Ishikawa (cell line): ENCODE measurements at regions not wholly inside any gene's neighbourhood (a gene's known extent, or its start where the extent isn't known, plus 50 kb on each side); places are given as distances from the start of the nearest gene placed in this dataset.

ENCODE experiments used
- CEBPB ChIP-seq: IDR thresholded peaks from 2 replicates; pipeline ENCODE4 v1.6.1; 2012
- CREB1 ChIP-seq: IDR thresholded peaks from 2 replicates; pipeline ENCODE4 v1.6.1; 2012; ENCODE audit warnings: low read depth
- EGR1 ChIP-seq: IDR thresholded peaks from 2 replicates; pipeline ENCODE4 v1.6.1; 2012
- EP300 ChIP-seq: IDR thresholded peaks from 2 replicates; pipeline ENCODE4 v1.6.1; 2012; ENCODE audit warnings: borderline replicate concordance
- FOXM1 ChIP-seq: IDR thresholded peaks from 2 replicates; pipeline ENCODE4 v1.6.1; 2012; ENCODE audit warnings: low read depth, borderline replicate concordance
- MAX ChIP-seq: IDR thresholded peaks from 2 replicates; pipeline ENCODE4 v1.6.1; 2012
- NFIC ChIP-seq: IDR thresholded peaks from 2 replicates; pipeline ENCODE4 v1.6.1; 2012
- RAD21 ChIP-seq: IDR thresholded peaks from 2 replicates; pipeline ENCODE4 v1.6.1; 2012; ENCODE audit warnings: low read depth
- TAF1 ChIP-seq: IDR thresholded peaks from 2 replicates; pipeline ENCODE4 v1.6.1; 2012; ENCODE audit warnings: low read depth, mild to moderate bottlenecking
- TCF12 ChIP-seq: IDR thresholded peaks from 2 replicates; pipeline ENCODE4 v1.6.1; 2012; ENCODE audit warnings: low read depth
- TEAD4 ChIP-seq: IDR thresholded peaks from 2 replicates; pipeline ENCODE4 v1.6.1; 2012
- USF1 ChIP-seq: IDR thresholded peaks from 2 replicates; pipeline ENCODE4 v1.6.1; 2012
- YY1 ChIP-seq: IDR thresholded peaks from 2 replicates; pipeline ENCODE4 v1.6.1; 2012; ENCODE audit warnings: low read depth
- ZBTB7A ChIP-seq: IDR thresholded peaks from 2 replicates; pipeline ENCODE4 v1.6.1; 2012; ENCODE audit warnings: low read depth
- TF ChIP-seq, protein P1 (sequence below): IDR thresholded peaks from 2 replicates; pipeline ENCODE4 v1.6.1; 2012; ENCODE audit warnings: low read depth, mild to moderate bottlenecking

GRCh38 chr2:47654790-47655562 is 84.2 kb upstream of the KCNK12 start:
- no peak for TF ChIP-seq ZBTB7A
- TF ChIP-seq CREB1 = no peak
- no peak for TF ChIP-seq TEAD4
- no peak for TF ChIP-seq MAX
- no peak for TF ChIP-seq NFIC
- no peak for TF ChIP-seq EP300
- TF ChIP-seq, protein P1, sequence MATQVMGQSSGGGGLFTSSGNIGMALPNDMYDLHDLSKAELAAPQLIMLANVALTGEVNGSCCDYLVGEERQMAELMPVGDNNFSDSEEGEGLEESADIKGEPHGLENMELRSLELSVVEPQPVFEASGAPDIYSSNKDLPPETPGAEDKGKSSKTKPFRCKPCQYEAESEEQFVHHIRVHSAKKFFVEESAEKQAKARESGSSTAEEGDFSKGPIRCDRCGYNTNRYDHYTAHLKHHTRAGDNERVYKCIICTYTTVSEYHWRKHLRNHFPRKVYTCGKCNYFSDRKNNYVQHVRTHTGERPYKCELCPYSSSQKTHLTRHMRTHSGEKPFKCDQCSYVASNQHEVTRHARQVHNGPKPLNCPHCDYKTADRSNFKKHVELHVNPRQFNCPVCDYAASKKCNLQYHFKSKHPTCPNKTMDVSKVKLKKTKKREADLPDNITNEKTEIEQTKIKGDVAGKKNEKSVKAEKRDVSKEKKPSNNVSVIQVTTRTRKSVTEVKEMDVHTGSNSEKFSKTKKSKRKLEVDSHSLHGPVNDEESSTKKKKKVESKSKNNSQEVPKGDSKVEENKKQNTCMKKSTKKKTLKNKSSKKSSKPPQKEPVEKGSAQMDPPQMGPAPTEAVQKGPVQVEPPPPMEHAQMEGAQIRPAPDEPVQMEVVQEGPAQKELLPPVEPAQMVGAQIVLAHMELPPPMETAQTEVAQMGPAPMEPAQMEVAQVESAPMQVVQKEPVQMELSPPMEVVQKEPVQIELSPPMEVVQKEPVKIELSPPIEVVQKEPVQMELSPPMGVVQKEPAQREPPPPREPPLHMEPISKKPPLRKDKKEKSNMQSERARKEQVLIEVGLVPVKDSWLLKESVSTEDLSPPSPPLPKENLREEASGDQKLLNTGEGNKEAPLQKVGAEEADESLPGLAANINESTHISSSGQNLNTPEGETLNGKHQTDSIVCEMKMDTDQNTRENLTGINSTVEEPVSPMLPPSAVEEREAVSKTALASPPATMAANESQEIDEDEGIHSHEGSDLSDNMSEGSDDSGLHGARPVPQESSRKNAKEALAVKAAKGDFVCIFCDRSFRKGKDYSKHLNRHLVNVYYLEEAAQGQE = no peak
- no peak for TF ChIP-seq EGR1
- TF ChIP-seq FOXM1 = no peak
- TF ChIP-seq YY1 = no peak
- no peak for TF ChIP-seq TCF12
- no peak for TF ChIP-seq USF1
- TF ChIP-seq RAD21 = no peak

DNA sequence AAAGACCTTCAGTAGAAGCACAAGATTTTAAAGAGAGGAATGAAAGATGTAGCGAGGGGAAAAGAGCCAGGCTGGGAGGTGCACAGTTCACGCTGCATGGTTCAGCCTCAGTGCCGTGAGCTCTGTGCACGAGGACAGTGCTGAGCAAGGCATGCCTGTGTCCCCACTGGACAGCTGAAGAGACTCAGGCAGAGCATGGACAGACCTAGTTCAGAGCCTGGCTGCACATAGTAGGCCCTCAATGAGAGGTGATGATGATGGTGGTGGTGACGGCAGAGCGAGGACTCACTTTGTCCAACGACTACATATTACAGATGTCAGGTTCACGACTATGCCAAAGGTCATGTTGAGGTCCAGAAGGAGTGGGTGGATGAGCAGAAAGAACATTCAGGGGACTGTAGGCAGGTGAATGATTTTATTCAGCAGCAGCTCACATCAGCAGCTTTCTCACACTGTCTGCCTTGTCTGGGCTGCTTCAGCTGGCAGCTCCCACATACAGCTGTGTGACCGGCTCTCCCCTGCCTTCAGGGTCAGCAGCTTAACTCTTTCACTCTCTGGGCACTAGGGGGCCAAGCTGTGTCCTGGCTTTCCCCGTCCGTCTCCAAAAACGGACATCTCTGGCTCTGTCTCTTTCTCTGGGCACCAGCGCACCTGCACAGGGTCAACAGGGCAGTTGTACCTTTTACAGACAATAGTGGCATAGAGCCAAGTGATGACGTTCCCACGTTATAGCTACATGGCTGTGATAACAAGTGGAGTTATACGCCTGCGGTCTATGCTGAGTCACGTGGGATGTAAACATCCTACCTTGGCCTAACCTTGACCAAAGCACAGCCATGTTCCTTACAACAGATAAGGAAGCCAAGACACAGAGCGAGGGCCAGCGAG is 83.4 kb upstream of the KCNK12 start:
- TF ChIP-seq MAX (no peak), EGR1 (no peak), EP300 (no peak), RAD21 (no peak), NFIC (no peak), TAF1 (no peak), TCF12 (no peak), ZBTB7A (no peak), CEBPB (no peak), CREB1 (no peak), TEAD4 (no peak), YY1 (no peak), USF1 (no peak)
- TF ChIP-seq, protein P1 = no peak

GRCh38 chr2:47653036-47653435 is 82.3 kb upstream of the KCNK12 start:
- TF ChIP-seq CEBPB (no peak), YY1 (no peak), NFIC (no peak), FOXM1 (no peak), TCF12 (no peak), ZBTB7A (no peak), TAF1 (no peak), TEAD4 (no peak)
- TF ChIP-seq, protein P1 = no peak
